ENCODE measurements at regions not wholly inside any gene's neighbourhood (a gene's known extent, or its start where the extent isn't known, plus 50 kb on each side); places are given as distances from the start of the nearest gene placed in this dataset.

GRCh38 chr2:19673213-19673791, 228.5 kb downstream of the TTC32 start:
- Histone ChIP-seq H3K9me3 (no peaks in the 10 kb centered on the region), H3K36me3 (no peaks in the 10 kb centered on the region), H3K4me1 (no peaks in the 10 kb centered on the region), H3K27me3 (no peaks in the 10 kb centered on the region), H3K27ac (no peak overlapping the region), H3K4me3 (no peak overlapping the region)
- WGBS, 2 donors (ENCODE audit: low coverage in 1 of 2) = 60 to 70% methylated on average over 1 to 5 of the region's 11 CpGs
- no peak for TF ChIP-seq EP300 (IDR thresholded peaks at IDR 0.05)
- no peak for TF ChIP-seq CTCF (IDR thresholded peaks at IDR 0.05)
- TF ChIP-seq POLR2A (IDR thresholded peaks at IDR 0.05) = no peak
- no peak for TF ChIP-seq POLR2AphosphoS5 (IDR thresholded peaks at IDR 0.05)
- ATAC-seq = no peak

GRCh38 chr2:19671916-19672315, 229.9 kb downstream of the TTC32 start:
- TF ChIP-seq EP300 (IDR thresholded peaks at IDR 0.05) (no peak), POLR2A (IDR thresholded peaks at IDR 0.05) (no peak), CTCF (IDR thresholded peaks at IDR 0.05) (no peak), POLR2AphosphoS5 (IDR thresholded peaks at IDR 0.05) (no peak)
- no peak for ATAC-seq
- no peaks in the 10 kb centered on the region for H3K9me3 ChIP-seq
- no peaks in the 10 kb centered on the region for H3K27me3 ChIP-seq
- 73% methylated on average over 2 of the region's 4 CpGs; no CpG with 5 or more reads in 1 of the 2 donors for WGBS, 2 donors (ENCODE audit: low coverage in 1 of 2)
- H3K27ac ChIP-seq = no peak overlapping the region
- H3K4me3 ChIP-seq = no peak overlapping the region
- H3K36me3 ChIP-seq = no peaks in the 10 kb centered on the region
- H3K4me1 ChIP-seq = peaks cover 0 to 6% (median 0%) of the 10 kb centered on the region in 3 donors

- Histone ChIP-seq H3K4me1 (peaks cover 0 to 7% (median 0%) of the 10 kb centered on the region in 3 donors), H3K27ac (no peak overlapping the region), H3K9me3 (no peaks in the 10 kb centered on the region), H3K36me3 (no peaks in the 10 kb centered on the region), H3K27me3 (no peaks in the 10 kb centered on the region), H3K4me3 (no peak overlapping the region)
- ATAC-seq = no peak
- no peak for TF ChIP-seq EP300 (IDR thresholded peaks at IDR 0.05)
- no peak for TF ChIP-seq POLR2AphosphoS5 (IDR thresholded peaks at IDR 0.05)
- TF ChIP-seq POLR2A (IDR thresholded peaks at IDR 0.05) = no peak
- no peak for TF ChIP-seq CTCF (IDR thresholded peaks at IDR 0.05)
- 100% methylated on average over 1 of the region's 1 CpG; no CpG with 5 or more reads in 1 of the 2 donors for WGBS, 2 donors (ENCODE audit: low coverage in 1 of 2)
Measured at GRCh38 chr2:19671311-19671710, 230.5 kb downstream of the TTC32 start.

GRCh38 chr2:19670303-19670702, 231.5 kb downstream of the TTC32 start:
- Histone ChIP-seq H3K27ac (no peak overlapping the region), H3K36me3 (no peaks in the 10 kb centered on the region), H3K27me3 (no peaks in the 10 kb centered on the region), H3K9me3 (no peaks in the 10 kb centered on the region), H3K4me1 (peaks cover 0 to 7% (median 0%) of the 10 kb centered on the region in 3 donors), H3K4me3 (no peak overlapping the region)
- WGBS, 2 donors (ENCODE audit: low coverage in 1 of 2) = 86 to 88% methylated on average over 2 of the region's 2 CpGs
- ATAC-seq = no peak
- TF ChIP-seq CTCF (IDR thresholded peaks at IDR 0.05) (no peak), POLR2AphosphoS5 (IDR thresholded peaks at IDR 0.05) (no peak), POLR2A (IDR thresholded peaks at IDR 0.05) (no peak), EP300 (IDR thresholded peaks at IDR 0.05) (no peak)

GRCh38 chr2:19669559-19669958, 232.2 kb downstream of the TTC32 start:
- Histone ChIP-seq H3K4me1 (peaks cover 0 to 7% (median 0%) of the 10 kb centered on the region in 3 donors), H3K36me3 (no peaks in the 10 kb centered on the region), H3K27me3 (no peaks in the 10 kb centered on the region), H3K27ac (no peak overlapping the region), H3K4me3 (no peak overlapping the region), H3K9me3 (no peaks in the 10 kb centered on the region)
- ATAC-seq = no peak
- TF ChIP-seq POLR2AphosphoS5 (IDR thresholded peaks at IDR 0.05) (no peak), POLR2A (IDR thresholded peaks at IDR 0.05) (no peak), EP300 (IDR thresholded peaks at IDR 0.05) (no peak), CTCF (IDR thresholded peaks at IDR 0.05) (no peak)
- WGBS, 2 donors (ENCODE audit: low coverage in 1 of 2) = 85 to 92% methylated on average over 5 to 7 of the region's 9 CpGs
